ENCODE measurements at regions not wholly inside any gene's neighbourhood (a gene's known extent, or its start where the extent isn't known, plus 50 kb on each side); places are given as distances from the start of the nearest gene placed in this dataset.

- peaks cover 13% of the 10 kb centered on the region for H3K4me1 Mint-ChIP-seq
- TF ChIP-seq ZNF114 (CRISPR knock-in tag; IDR thresholded peaks at IDR 0.05), result no peak
- TF ChIP-seq CTCF (conservative IDR thresholded peaks at IDR 0.05; ENCODE audit: low read depth in 2 of 2), result no peak
- no peak for TF ChIP-seq REST (IDR thresholded peaks at IDR 0.05; ENCODE audit: unreplicated experiment)
- no peak for TF ChIP-seq CREB1 (CRISPR knock-in tag; IDR thresholded peaks at IDR 0.05; ENCODE audit: low read depth)
- no peak for TF ChIP-seq EZH2 (IDR thresholded peaks at IDR 0.05; ENCODE audit: low read depth, unreplicated experiment)
- no peak for TF ChIP-seq STAT1 (IDR thresholded peaks at IDR 0.05; ENCODE audit: unreplicated experiment)
- TF ChIP-seq NANOG (IDR thresholded peaks at IDR 0.05; ENCODE audit: borderline replicate concordance), result no peak
- no peak for TF ChIP-seq JUNB (IDR thresholded peaks at IDR 0.05; ENCODE audit: unreplicated experiment)
- TF ChIP-seq POLR2AphosphoS5 (IDR thresholded peaks at IDR 0.05; ENCODE audit: low read depth), result no peak
- no peak for TF ChIP-seq ZNF331 (CRISPR knock-in tag; IDR thresholded peaks at IDR 0.05; ENCODE audit: low read depth)
- TF ChIP-seq ETS1 (IDR thresholded peaks at IDR 0.05), result no peak
- no peak for TF ChIP-seq ZNF462 (CRISPR knock-in tag; IDR thresholded peaks at IDR 0.05)
- TF ChIP-seq EZH2phosphoT487 (IDR thresholded peaks at IDR 0.05; ENCODE audit: unreplicated experiment), result no peak
- Histone ChIP-seq H3K79me2 (replicated peaks; ENCODE audit: insufficient read depth) (no peaks in the 10 kb centered on the region), H3K9me2 (ENCODE audit: insufficient read depth) (no peaks in the 10 kb centered on the region), H3K4me2 (no peak overlapping the region), H2AFZ (no peak overlapping the region), H3K36me3 (ENCODE audit: insufficient read depth) (no peaks in the 10 kb centered on the region), H3K27ac (ENCODE audit: low read depth) (no peak overlapping the region), H3K4me3 (no peak overlapping the region), H4K20me1 (replicated peaks; ENCODE audit: insufficient read depth) (no peaks in the 10 kb centered on the region), H3K27me3 (ENCODE audit: insufficient read depth) (no peaks in the 10 kb centered on the region), H3F3A (replicated peaks; ENCODE audit: low read depth) (no peaks in the 10 kb centered on the region), H3K4me1 (ENCODE audit: insufficient read depth) (no peaks in the 10 kb centered on the region; the same call in 1 of the 2 replicates)
- H3K27ac Mint-ChIP-seq, result no peak overlapping the region
- no peak for DNase-seq (ENCODE audit: low spot score)
- ATAC-seq, result peak; percentile 31; the same call in 2 of the 3 replicates
- peaks cover 22% of the 10 kb centered on the region for H3K36me3 Mint-ChIP-seq (ENCODE audit: low read depth)
- peaks cover 4% of the 10 kb centered on the region for H3K27me3 Mint-ChIP-seq (ENCODE audit: insufficient read depth, low read depth, poor library complexity)
- H3K4me3 Mint-ChIP-seq, result no peak overlapping the region
- H3K9me3 Mint-ChIP-seq, result no peaks in the 10 kb centered on the region
Measured at GRCh38 chr1:38102636-38103035, 56.0 kb upstream of the POU3F1 start.

All from GM23338 (cell line).